RKO (cell line): ENCODE measurements at regions not wholly inside any gene's neighbourhood (a gene's known extent, or its start where the extent isn't known, plus 50 kb on each side); places are given as distances from the start of the nearest gene placed in this dataset.

Experiments
- DNase-seq: peaks from one replicate; pipeline ENCODE4 v3.0.0-alpha.2; 2016; ENCODE audit warnings: low spot score

- DNase-seq = no peak
Observed at GRCh38 chr11:116473206-116473769, 299.5 kb downstream of the BUD13 start.

GRCh38 chr11:116472651-116473050 is 300.1 kb downstream of the BUD13 start:
- no peak for DNase-seq

GRCh38 chr11:116471608-116472256 is 301.1 kb downstream of the BUD13 start:
- DNase-seq = no peak

- no peak for DNase-seq
Observed at GRCh38 chr11:116468699-116469098, 304.1 kb downstream of the BUD13 start.

- DNase-seq = no peak
Observed at GRCh38 chr11:116467823-116468222, 305.0 kb downstream of the BUD13 start.

- no peak for DNase-seq
Observed at GRCh38 chr11:116466801-116467200, 306.0 kb downstream of the BUD13 start.

- DNase-seq = no peak
Observed at GRCh38 chr11:116466191-116466590, 306.6 kb downstream of the BUD13 start.

GRCh38 chr11:116465056-116465455 is 307.7 kb downstream of the BUD13 start:
- no peak for DNase-seq

- DNase-seq = peak; percentile 12
Observed at GRCh38 chr11:116461789-116462188, 311.0 kb downstream of the BUD13 start.

GRCh38 chr11:116460156-116460920 is 312.4 kb downstream of the BUD13 start:
- no peak for DNase-seq

GRCh38 chr11:116459185-116460045 is 313.4 kb downstream of the BUD13 start:
- no peak for DNase-seq

GRCh38 chr11:116458546-116458945 is 314.2 kb downstream of the BUD13 start:
- no peak for DNase-seq

GRCh38 chr11:116457336-116458007 is 315.3 kb downstream of the BUD13 start:
- DNase-seq = no peak

- DNase-seq = no peak
Observed at GRCh38 chr11:116454951-116455350, 317.8 kb downstream of the BUD13 start.

- DNase-seq = no peak
Observed at GRCh38 chr11:116454020-116454645, 318.7 kb downstream of the BUD13 start.

GRCh38 chr11:116452461-116452860 is 320.3 kb downstream of the BUD13 start:
- DNase-seq = no peak

GRCh38 chr11:116449522-116449921 is 323.3 kb downstream of the BUD13 start:
- no peak for DNase-seq

GRCh38 chr11:116446048-116446941 is 326.5 kb downstream of the BUD13 start:
- no peak for DNase-seq

- no peak for DNase-seq
Observed at GRCh38 chr11:116445108-116446047, 327.4 kb downstream of the BUD13 start.
